Breast epithelium (tissue), 4 donors: ENCODE measurements at regions not wholly inside any gene's neighbourhood (a gene's known extent, or its start where the extent isn't known, plus 50 kb on each side); places are given as distances from the start of the nearest gene placed in this dataset.
A peak's percentile ranks its signal among the peaks of the same experiment; 100 is the strongest.

Experiments
- DNase-seq, 2 donors: peaks; one replicate each; pipeline ENCODE4 v3.0.0-alpha.2; 2019; ENCODE audit warnings: low spot score in 2 of 2
- H3K27ac ChIP-seq, 2 donors: fragments of 200-600 bp; sonication (generic) in 1 of 2; one replicate each; pipeline ENCODE4 v1.5.1; 2016 to 2019; ENCODE audit warnings: mild to moderate bottlenecking in 1 of 2
- H3K27me3 ChIP-seq, 2 donors: fragments of 200-600 bp; sonication (generic) in 1 of 2; one replicate each; pipeline versions ENCODE4 v1.5.1 to v1.6.0; 2017 to 2019; ENCODE audit warnings: control low read depth in 1 of 2, mild to moderate bottlenecking in 1 of 2
- H3K36me3 ChIP-seq: fragments of 200-600 bp; one replicate; pipeline ENCODE4 v1.5.1; 2019
- H3K4me1 ChIP-seq, 2 donors: fragments of 200-600 bp; sonication (generic); one replicate each; pipeline ENCODE4 v1.5.1; 2016 to 2019; ENCODE audit warnings: control low read depth in 1 of 2
- H3K4me3 ChIP-seq, 3 donors: fragments of 200-600 bp; sonication (generic); 1 replicate in 2 of 3; 2 replicates in 1 of 3; pipeline ENCODE4 v1.5.1; 2016 to 2019; ENCODE audit warnings: mild to moderate bottlenecking in 3 of 3, moderate library complexity in 2 of 3
- H3K9me3 ChIP-seq, 2 donors: fragments of 200-600 bp; sonication (generic) in 1 of 2; one replicate each; pipeline ENCODE4 v1.5.1; 2016 to 2019; ENCODE audit warnings: control low read depth in 1 of 2
- POLR2A ChIP-seq: fragments of 450-650 bp; IDR thresholded peaks from one replicate; pipeline ENCODE4 v1.6.1; 2016; ENCODE audit warnings: antibody characterized with exemption, mild to moderate bottlenecking, moderate library complexity
- POLR2AphosphoS5 ChIP-seq, 3 donors: sonication (generic); formaldehyde crosslinking; IDR thresholded peaks; one replicate each; pipeline ENCODE4 v1.6.1; 2017; ENCODE audit warnings: antibody characterized with exemption in 3 of 3
- intact Hi-C: fragments of 100-400 bp; cut with DNase I; formaldehyde crosslinking; loops from one replicate; pipeline ENCODE4 v1.15.1; 2023; ENCODE audit warnings: low total_unique reads
- TF ChIP-seq, protein P1 (sequence below), 3 donors: fragments of 450-650 bp; IDR thresholded peaks; one replicate each; pipeline ENCODE4 v1.5.1; 2016 to 2017; ENCODE audit warnings: antibody characterized with exemption in 3 of 3, mild to moderate bottlenecking in 3 of 3, moderate library complexity in 3 of 3

DNA sequence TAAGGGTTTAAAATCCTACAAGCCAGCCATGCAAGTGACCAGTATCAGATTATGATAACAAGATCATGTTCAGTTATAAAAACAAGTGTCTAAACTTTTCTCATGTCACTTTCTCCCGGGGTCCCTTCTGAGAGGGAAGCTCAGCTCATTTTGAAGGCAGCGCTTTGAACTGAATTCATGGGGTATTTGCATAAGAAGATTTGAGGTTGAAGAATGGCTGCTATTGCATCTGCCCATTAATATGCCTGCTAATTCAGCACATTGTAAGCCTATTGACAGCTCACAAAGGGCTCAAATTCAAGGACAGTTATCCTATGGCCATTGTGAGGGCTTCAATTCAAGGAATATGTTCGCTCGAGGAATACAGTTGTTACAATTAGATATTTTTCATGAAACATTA is 290.2 kb upstream of the IRX3 start:
- no peak for DNase-seq
- H3K27me3 ChIP-seq = no peaks in the 10 kb centered on the region
- TF ChIP-seq, protein P1, sequence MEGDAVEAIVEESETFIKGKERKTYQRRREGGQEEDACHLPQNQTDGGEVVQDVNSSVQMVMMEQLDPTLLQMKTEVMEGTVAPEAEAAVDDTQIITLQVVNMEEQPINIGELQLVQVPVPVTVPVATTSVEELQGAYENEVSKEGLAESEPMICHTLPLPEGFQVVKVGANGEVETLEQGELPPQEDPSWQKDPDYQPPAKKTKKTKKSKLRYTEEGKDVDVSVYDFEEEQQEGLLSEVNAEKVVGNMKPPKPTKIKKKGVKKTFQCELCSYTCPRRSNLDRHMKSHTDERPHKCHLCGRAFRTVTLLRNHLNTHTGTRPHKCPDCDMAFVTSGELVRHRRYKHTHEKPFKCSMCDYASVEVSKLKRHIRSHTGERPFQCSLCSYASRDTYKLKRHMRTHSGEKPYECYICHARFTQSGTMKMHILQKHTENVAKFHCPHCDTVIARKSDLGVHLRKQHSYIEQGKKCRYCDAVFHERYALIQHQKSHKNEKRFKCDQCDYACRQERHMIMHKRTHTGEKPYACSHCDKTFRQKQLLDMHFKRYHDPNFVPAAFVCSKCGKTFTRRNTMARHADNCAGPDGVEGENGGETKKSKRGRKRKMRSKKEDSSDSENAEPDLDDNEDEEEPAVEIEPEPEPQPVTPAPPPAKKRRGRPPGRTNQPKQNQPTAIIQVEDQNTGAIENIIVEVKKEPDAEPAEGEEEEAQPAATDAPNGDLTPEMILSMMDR (IDR thresholded peaks at IDR 0.05) = no peak
- TF ChIP-seq POLR2AphosphoS5 (IDR thresholded peaks at IDR 0.05) = no peak
- TF ChIP-seq POLR2A = no peak
- intact Hi-C loops = no loop called here
- H3K4me3 ChIP-seq = no peak overlapping the region
- H3K36me3 ChIP-seq = no peaks in the 10 kb centered on the region
- H3K4me1 ChIP-seq = no peaks in the 10 kb centered on the region
- no peaks in the 10 kb centered on the region for H3K9me3 ChIP-seq
- no peak overlapping the region for H3K27ac ChIP-seq

DNA sequence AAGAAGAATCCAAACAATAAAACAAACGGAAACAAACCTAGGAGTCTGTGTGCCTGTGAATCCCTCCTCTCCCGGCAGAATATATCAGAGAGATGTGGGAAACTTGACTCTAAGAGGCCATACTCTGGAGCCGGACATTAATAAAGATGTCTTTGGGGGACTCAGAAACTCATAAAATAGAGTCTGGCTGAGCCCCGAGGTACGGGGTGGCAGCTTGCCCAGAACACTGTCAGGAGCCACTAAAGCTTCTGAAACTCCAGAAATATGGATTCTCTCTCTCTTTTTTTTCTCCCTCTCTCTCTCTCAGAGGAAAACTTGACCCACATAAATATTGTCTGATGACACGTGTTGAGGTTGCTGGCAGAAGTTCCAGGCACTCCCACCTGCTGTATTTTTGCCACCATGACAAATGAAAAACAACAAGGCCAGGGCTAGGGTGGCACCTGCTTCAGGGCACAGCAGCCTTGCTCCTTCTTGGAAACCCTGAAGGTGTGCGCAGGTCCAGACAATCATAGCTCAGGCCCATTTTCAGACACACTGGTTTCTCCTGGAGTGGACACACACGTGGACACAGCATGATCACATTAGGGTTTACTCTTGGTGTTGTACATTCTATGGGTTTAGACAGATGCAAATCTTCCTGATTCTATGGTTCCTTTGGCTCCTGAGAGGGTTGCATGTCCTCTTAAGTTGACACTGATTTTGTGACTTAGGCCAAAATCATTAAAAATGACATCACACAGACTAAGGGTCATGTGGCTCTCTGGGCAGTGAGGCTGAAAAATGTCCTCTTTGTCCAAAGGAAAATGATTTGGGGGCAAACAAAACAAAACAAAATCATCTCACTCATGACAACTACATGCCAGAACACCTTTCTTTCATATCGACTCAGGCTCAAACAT is 282.6 kb upstream of the IRX3 start:
- H3K4me3 ChIP-seq = no peak overlapping the region
- no peaks in the 10 kb centered on the region for H3K9me3 ChIP-seq
- intact Hi-C loops = no loop called here

DNA sequence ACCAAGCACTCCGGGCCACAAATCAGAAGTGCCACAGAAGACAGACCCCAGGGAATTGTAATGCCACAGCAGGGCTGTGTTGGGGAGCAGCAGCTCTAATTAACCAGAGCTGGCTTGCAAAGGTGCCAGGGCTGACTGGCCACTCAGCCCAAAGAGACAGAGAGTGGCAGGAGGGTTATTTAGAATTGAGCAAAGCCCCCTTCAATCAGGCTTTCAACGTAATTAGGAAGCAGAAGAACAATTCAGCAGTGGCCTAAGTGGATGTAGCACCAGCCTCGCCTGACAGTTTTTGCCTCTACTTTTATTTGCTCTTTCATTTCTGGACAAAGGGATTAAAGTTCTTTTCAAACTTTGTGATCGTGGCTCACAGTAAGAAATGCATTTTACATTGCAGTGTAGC is 278.3 kb upstream of the IRX3 start:
- Histone ChIP-seq H3K36me3 (no peaks in the 10 kb centered on the region), H3K4me3 (no peak overlapping the region), H3K9me3 (no peaks in the 10 kb centered on the region), H3K4me1 (no peaks in the 10 kb centered on the region), H3K27me3 (no peaks in the 10 kb centered on the region), H3K27ac (no peak overlapping the region)
- TF ChIP-seq, protein P1 (IDR thresholded peaks at IDR 0.05) = no peak
- TF ChIP-seq POLR2AphosphoS5 (IDR thresholded peaks at IDR 0.05) (no peak), POLR2A (no peak)
- intact Hi-C loops = no loop called here
- no peak for DNase-seq

More for the DNA sequence above, 282.6 kb upstream of the IRX3 start:
- DNase-seq = no peak
- TF ChIP-seq, protein P1 (IDR thresholded peaks at IDR 0.05) = no peak
- TF ChIP-seq POLR2AphosphoS5 (IDR thresholded peaks at IDR 0.05) (no peak), POLR2A (no peak)
- Histone ChIP-seq H3K36me3 (no peaks in the 10 kb centered on the region), H3K27ac (peak overlapping the region; percentile 25 to 57), H3K4me1 (no peaks in the 10 kb centered on the region), H3K27me3 (no peaks in the 10 kb centered on the region)

DNA sequence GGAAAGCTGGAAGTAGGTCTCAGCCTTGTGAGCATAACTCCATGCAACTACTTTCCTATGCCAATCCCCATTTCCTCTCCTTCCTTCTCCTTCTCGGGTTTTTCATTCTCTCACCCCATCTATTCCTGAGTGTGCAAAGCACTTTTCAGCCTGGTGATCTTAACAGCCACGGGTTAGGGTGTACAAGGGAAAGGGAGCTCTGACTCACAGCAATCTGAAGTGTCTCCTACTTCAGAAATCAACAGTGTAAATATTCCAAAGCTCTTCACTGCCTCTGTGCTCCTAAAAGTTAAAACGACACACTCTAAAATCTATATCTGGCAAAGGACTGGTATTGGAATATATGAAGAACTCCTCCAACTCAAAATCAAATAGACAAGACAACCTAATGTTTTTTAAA is 268.0 kb upstream of the IRX3 start:
- H3K27ac ChIP-seq = no peak overlapping the region
- no peaks in the 10 kb centered on the region for H3K36me3 ChIP-seq
- H3K9me3 ChIP-seq = no peaks in the 10 kb centered on the region
- DNase-seq = no peak
- no peak overlapping the region for H3K4me3 ChIP-seq
- intact Hi-C loops = no loop called here
- TF ChIP-seq, protein P1 (IDR thresholded peaks at IDR 0.05) = no peak
- TF ChIP-seq POLR2A = no peak
- no peak for TF ChIP-seq POLR2AphosphoS5 (IDR thresholded peaks at IDR 0.05)
- no peaks in the 10 kb centered on the region for H3K4me1 ChIP-seq
- H3K27me3 ChIP-seq = no peaks in the 10 kb centered on the region

DNA sequence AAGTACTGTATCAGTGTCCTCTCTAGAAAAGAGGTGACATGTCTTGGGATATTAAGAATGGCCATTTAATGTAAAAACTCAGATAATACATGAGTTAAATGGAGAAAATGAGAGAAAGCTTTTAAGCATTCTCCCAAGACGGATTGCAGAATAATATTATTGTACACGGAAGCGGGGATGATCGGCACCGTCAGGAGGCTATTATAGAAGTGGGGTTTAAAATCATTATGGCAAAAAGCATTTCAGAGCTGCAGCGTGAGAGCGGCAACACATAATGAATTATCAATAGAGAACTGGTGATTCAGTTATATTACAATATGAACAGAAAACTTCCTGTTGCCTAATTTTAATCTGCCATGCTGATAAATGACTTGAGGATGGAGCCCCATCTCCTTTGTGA is 261.7 kb upstream of the IRX3 start:
- H3K27me3 ChIP-seq = no peaks in the 10 kb centered on the region
- intact Hi-C loops = no loop called here
- H3K27ac ChIP-seq = no peak overlapping the region
- H3K36me3 ChIP-seq = no peaks in the 10 kb centered on the region
- TF ChIP-seq POLR2AphosphoS5 (IDR thresholded peaks at IDR 0.05) (no peak), POLR2A (no peak)
- TF ChIP-seq, protein P1 (IDR thresholded peaks at IDR 0.05) = no peak
- DNase-seq = no peak
- H3K9me3 ChIP-seq = no peaks in the 10 kb centered on the region
- H3K4me1 ChIP-seq = no peaks in the 10 kb centered on the region
- no peak overlapping the region for H3K4me3 ChIP-seq
